ENCODE measurements at regions not wholly inside any gene's neighbourhood (a gene's known extent, or its start where the extent isn't known, plus 50 kb on each side); places are given as distances from the start of the nearest gene placed in this dataset.

DNA sequence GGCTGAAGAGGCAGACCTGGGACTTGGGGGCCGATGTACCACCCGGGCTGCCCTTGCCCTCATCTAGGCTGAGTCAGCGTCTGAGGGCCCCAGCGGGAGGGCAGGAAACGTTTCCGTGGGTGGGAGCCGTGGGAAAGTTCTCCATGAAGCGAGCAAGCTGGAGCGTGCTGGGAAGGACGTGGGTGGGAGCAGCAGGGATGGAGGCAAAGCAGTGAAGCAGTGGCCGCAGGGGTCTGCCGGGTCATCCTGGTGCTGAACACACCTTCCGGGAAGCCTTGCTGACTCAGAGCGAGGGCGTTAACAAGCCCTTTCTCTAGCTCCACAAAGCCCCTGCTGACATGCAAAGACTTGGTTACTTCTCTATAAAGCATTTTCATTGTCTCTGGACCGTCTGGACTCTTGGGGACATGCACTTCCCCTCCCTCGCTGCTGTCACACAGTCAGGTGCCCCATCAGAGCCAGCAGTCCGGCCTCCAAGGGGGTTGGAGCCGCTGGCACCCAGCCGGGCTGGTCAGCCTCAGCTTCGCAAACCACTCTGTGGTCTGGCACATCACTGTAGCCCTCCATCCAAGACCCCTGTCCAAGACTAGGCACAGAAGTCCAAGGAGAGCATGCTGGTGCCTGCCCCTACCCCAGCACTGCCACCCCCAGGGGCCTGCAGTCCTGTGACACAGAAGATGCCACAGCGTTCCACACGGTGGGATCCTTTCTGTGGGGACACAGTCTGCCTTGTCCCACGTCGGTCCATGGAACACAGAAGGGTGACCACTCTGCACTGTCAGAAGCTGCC is 115.1 kb upstream of the GPC1 start:
- intact Hi-C loops (cut with DNase I, micrococcal nuclease): no loop called here
- Histone ChIP-seq H3K36me3 (ENCODE audit: insufficient read depth, low read length) (no peaks in the 10 kb centered on the region), H3K27me3 (ENCODE audit: control insufficient read depth in 1 of 2, insufficient read depth in 2 of 2, low read length in 2 of 2) (no peaks in the 10 kb centered on the region), H3K4me3 (ENCODE audit: low read length) (no peak overlapping the region), H3K9me3 (ENCODE audit: control insufficient read depth in 1 of 2, insufficient read depth in 1 of 2, low read length in 2 of 2) (no peaks in the 10 kb centered on the region), H3K4me1 (ENCODE audit: insufficient read depth, low read length) (no peaks in the 10 kb centered on the region), H3K27ac (ENCODE audit: low read depth in 1 of 2, low read length in 2 of 2) (no peak overlapping the region)
- Mint-ChIP-seq H3K36me3 (ENCODE audit: low read depth) (no peaks in the 10 kb centered on the region), H3K27ac (no peak overlapping the region), H3K9me3 (no peaks in the 10 kb centered on the region), H3K27me3 (peaks cover 23% of the 10 kb centered on the region), H3K4me3 (no peak overlapping the region), H3K4me1 (ENCODE audit: low read depth) (no peaks in the 10 kb centered on the region)
- DNase-seq (no peak), ATAC-seq (ENCODE audit: poor library complexity) (no peak)
- TF ChIP-seq, protein P1, sequence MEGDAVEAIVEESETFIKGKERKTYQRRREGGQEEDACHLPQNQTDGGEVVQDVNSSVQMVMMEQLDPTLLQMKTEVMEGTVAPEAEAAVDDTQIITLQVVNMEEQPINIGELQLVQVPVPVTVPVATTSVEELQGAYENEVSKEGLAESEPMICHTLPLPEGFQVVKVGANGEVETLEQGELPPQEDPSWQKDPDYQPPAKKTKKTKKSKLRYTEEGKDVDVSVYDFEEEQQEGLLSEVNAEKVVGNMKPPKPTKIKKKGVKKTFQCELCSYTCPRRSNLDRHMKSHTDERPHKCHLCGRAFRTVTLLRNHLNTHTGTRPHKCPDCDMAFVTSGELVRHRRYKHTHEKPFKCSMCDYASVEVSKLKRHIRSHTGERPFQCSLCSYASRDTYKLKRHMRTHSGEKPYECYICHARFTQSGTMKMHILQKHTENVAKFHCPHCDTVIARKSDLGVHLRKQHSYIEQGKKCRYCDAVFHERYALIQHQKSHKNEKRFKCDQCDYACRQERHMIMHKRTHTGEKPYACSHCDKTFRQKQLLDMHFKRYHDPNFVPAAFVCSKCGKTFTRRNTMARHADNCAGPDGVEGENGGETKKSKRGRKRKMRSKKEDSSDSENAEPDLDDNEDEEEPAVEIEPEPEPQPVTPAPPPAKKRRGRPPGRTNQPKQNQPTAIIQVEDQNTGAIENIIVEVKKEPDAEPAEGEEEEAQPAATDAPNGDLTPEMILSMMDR (IDR thresholded peaks at IDR 0.05): no peak
- ChIA-PET CTCF (no interaction called here), POLR2A (no interaction called here)

DNA sequence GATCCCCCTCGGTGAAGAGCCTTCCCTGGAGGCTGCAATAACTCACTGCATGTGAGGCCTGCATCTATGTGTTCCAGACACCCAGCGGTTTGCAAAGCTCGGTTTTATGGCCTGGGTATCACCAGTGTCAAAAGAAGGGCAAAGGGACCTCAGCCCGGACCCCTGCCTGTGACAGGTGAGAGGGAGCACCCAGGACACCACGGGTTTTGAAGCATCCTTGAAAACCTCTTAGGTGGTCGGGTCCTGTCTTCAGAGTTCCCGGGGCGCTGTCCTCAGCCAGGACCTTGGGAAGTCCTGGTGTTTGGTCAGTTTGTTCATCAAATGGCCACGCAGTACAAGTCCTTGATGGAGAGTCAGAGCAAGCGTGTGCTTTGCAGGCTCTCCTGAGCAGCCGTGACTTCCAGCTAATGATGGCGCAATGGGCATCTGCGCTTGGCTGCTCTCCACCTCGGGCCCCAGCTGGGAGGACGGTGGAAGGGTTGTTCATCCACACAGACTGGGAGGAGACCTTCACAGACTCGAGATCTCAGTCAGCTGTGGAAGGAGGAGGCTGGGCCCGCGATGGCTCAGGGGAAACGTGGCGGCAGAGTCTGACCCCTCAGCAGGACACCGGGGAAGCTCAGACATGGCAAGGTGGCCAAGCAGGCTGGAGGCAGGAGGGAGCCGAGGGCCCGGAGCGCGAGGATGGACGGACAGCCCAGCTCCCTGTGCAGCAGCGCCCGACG is 113.1 kb upstream of the GPC1 start:
- TF ChIP-seq, protein P1 (IDR thresholded peaks at IDR 0.05): no peak
- H3K36me3 Mint-ChIP-seq (ENCODE audit: low read depth): no peaks in the 10 kb centered on the region
- Histone ChIP-seq H3K4me1 (ENCODE audit: insufficient read depth, low read length) (no peaks in the 10 kb centered on the region), H3K27ac (ENCODE audit: low read depth in 1 of 2, low read length in 2 of 2) (no peak overlapping the region), H3K4me3 (ENCODE audit: low read length) (no peak overlapping the region), H3K36me3 (ENCODE audit: insufficient read depth, low read length) (no peaks in the 10 kb centered on the region), H3K27me3 (ENCODE audit: control insufficient read depth in 1 of 2, insufficient read depth in 2 of 2, low read length in 2 of 2) (no peaks in the 10 kb centered on the region), H3K9me3 (ENCODE audit: control insufficient read depth in 1 of 2, insufficient read depth in 1 of 2, low read length in 2 of 2) (no peaks in the 10 kb centered on the region)
- POLR2A ChIA-PET: no interaction called here
- H3K4me3 Mint-ChIP-seq: no peak overlapping the region
- DNase-seq: no peak
- intact Hi-C loops (cut with DNase I, micrococcal nuclease): no loop called here
- H3K9me3 Mint-ChIP-seq: no peaks in the 10 kb centered on the region
- H3K27me3 Mint-ChIP-seq: peaks cover 16% of the 10 kb centered on the region
- CTCF ChIA-PET: no interaction called here
- ATAC-seq (ENCODE audit: poor library complexity): no peak
- no peaks in the 10 kb centered on the region for H3K4me1 Mint-ChIP-seq (ENCODE audit: low read depth)
- no peak overlapping the region for H3K27ac Mint-ChIP-seq

DNA sequence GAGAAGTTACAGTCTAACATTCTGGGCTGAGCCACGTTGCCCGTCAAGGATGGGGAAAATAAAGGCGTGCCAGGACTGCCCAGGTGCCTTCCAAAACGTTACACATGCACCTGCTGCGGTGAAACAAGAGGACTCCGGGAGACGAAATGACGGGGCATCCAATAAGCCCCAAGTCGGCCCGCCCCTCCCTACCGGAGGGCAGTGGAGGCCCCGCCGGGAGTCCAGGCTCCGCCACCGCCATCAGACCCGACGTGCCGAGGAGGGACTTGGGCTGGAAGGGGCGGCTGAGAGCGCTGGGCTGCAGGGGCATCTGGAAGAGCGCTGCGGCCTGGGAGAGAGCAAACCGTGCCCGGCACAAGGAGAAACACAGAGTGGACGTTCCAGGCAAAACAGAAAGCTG is 112.5 kb upstream of the GPC1 start:
- TF ChIP-seq, protein P1 (IDR thresholded peaks at IDR 0.05): no peak
- ATAC-seq (ENCODE audit: poor library complexity) (no peak), DNase-seq (no peak)
- CTCF ChIA-PET: no interaction called here
- Histone ChIP-seq H3K9me3 (ENCODE audit: control insufficient read depth in 1 of 2, insufficient read depth in 1 of 2, low read length in 2 of 2) (no peaks in the 10 kb centered on the region), H3K4me3 (ENCODE audit: low read length) (no peak overlapping the region), H3K4me1 (ENCODE audit: insufficient read depth, low read length) (no peaks in the 10 kb centered on the region), H3K36me3 (ENCODE audit: insufficient read depth, low read length) (no peaks in the 10 kb centered on the region), H3K27ac (ENCODE audit: low read depth in 1 of 2, low read length in 2 of 2) (no peak overlapping the region), H3K27me3 (ENCODE audit: control insufficient read depth in 1 of 2, insufficient read depth in 2 of 2, low read length in 2 of 2) (no peaks in the 10 kb centered on the region)
- Mint-ChIP-seq H3K27ac (no peak overlapping the region), H3K4me1 (ENCODE audit: low read depth) (no peaks in the 10 kb centered on the region), H3K4me3 (no peak overlapping the region), H3K9me3 (no peaks in the 10 kb centered on the region), H3K27me3 (peaks cover 13% of the 10 kb centered on the region), H3K36me3 (ENCODE audit: low read depth) (no peaks in the 10 kb centered on the region)
- POLR2A ChIA-PET: no interaction called here
- intact Hi-C loops (cut with DNase I, micrococcal nuclease): no loop called here

Measured in CD4-positive, alpha-beta T cell (primary cell).